Kidney capillary endothelial cell (primary cell): ENCODE measurements at regions not wholly inside any gene's neighbourhood (a gene's known extent, or its start where the extent isn't known, plus 50 kb on each side); places are given as distances from the start of the nearest gene placed in this dataset.

Experiments
- DNase-seq: peaks from one replicate; pipeline ENCODE4 v3.0.0-alpha.2; 2018; ENCODE audit warnings: low spot score

- DNase-seq: no peak
Observed at GRCh38 chr13:78979349-78979748, 320.4 kb upstream of the OBI1 start.

- peak; percentile 62 for DNase-seq
Observed at GRCh38 chr13:78978381-78978998, 319.5 kb upstream of the OBI1 start.

GRCh38 chr13:78977311-78977710 is 318.4 kb upstream of the OBI1 start:
- DNase-seq: no peak

GRCh38 chr13:78976696-78977095 is 317.7 kb upstream of the OBI1 start:
- DNase-seq: no peak

GRCh38 chr13:78972561-78972960 is 313.6 kb upstream of the OBI1 start:
- DNase-seq: no peak

- no peak for DNase-seq
Observed at GRCh38 chr13:78971355-78972025, 312.5 kb upstream of the OBI1 start.

- no peak for DNase-seq
Observed at GRCh38 chr13:78960881-78961280, 301.9 kb upstream of the OBI1 start.

GRCh38 chr13:78958006-78958405 is 299.1 kb upstream of the OBI1 start:
- no peak for DNase-seq

- no peak for DNase-seq
Observed at GRCh38 chr13:78940455-78941130, 281.6 kb upstream of the OBI1 start.

GRCh38 chr13:78934336-78934735 is 275.4 kb upstream of the OBI1 start:
- no peak for DNase-seq

- no peak for DNase-seq
Observed at GRCh38 chr13:78915015-78915414, 256.1 kb upstream of the OBI1 start.

- no peak for DNase-seq
Observed at GRCh38 chr13:78913656-78914055, 254.7 kb upstream of the OBI1 start.

GRCh38 chr13:78910147-78910546 is 251.2 kb upstream of the OBI1 start:
- no peak for DNase-seq

- no peak for DNase-seq
Observed at GRCh38 chr13:78909276-78909675, 250.3 kb upstream of the OBI1 start.

- no peak for DNase-seq
Observed at GRCh38 chr13:78907006-78907405, 248.1 kb upstream of the OBI1 start.

GRCh38 chr13:78897200-78897599 is 238.2 kb upstream of the OBI1 start:
- DNase-seq: no peak

GRCh38 chr13:78884571-78884970 is 225.6 kb upstream of the OBI1 start:
- DNase-seq: no peak

GRCh38 chr13:78881751-78882150 is 222.8 kb upstream of the OBI1 start:
- DNase-seq: no peak

GRCh38 chr13:78881054-78881453 is 222.1 kb upstream of the OBI1 start:
- DNase-seq: no peak

- no peak for DNase-seq
Observed at GRCh38 chr13:78876915-78877549, 218.1 kb upstream of the OBI1 start.

GRCh38 chr13:78875792-78876580 is 217.0 kb upstream of the OBI1 start:
- DNase-seq: no peak

- no peak for DNase-seq
Observed at GRCh38 chr13:78868991-78869390, 210.0 kb upstream of the OBI1 start.
